ENCODE measurements at regions not wholly inside any gene's neighbourhood (a gene's known extent, or its start where the extent isn't known, plus 50 kb on each side); places are given as distances from the start of the nearest gene placed in this dataset.

- no peaks in the 10 kb centered on the region for H3K36me3 ChIP-seq (ENCODE audit: control insufficient read depth, insufficient read depth, low read length)
- no peak overlapping the region for H3K27ac ChIP-seq (ENCODE audit: insufficient read depth, low read depth, low read length, poor library complexity, severe bottlenecking)
- H3K9me3 ChIP-seq (ENCODE audit: control insufficient read depth, low read length): no peaks in the 10 kb centered on the region
- WGBS, 2 experiments: 91 to 93% methylated on average over 6 of the region's 6 CpGs
- H3K4me1 ChIP-seq (ENCODE audit: control insufficient read depth, insufficient read depth, low read length): no peaks in the 10 kb centered on the region
- no peaks in the 10 kb centered on the region for H3K27me3 ChIP-seq (ENCODE audit: control insufficient read depth, insufficient read depth, low read length, poor library complexity, severe bottlenecking)
- no peak overlapping the region for H3K4me3 ChIP-seq (ENCODE audit: insufficient read depth, low read depth, low read length)
Observed at GRCh38 chr7:24063721-24064120, 220.3 kb upstream of the NPY start.

- WGBS, 2 experiments: 93 to 95% methylated on average over 3 of the region's 3 CpGs
Observed at GRCh38 chr7:24069751-24070150, 214.2 kb upstream of the NPY start.

GRCh38 chr7:24073651-24074420 lies 210.2 kb upstream of the NPY start:
- no peaks in the 10 kb centered on the region for H3K9me3 ChIP-seq (ENCODE audit: control insufficient read depth, low read length)
- H3K4me1 ChIP-seq (ENCODE audit: control insufficient read depth, insufficient read depth, low read length): no peaks in the 10 kb centered on the region
- H3K36me3 ChIP-seq (ENCODE audit: control insufficient read depth, insufficient read depth, low read length): no peaks in the 10 kb centered on the region
- WGBS, 2 experiments: 85 to 86% methylated on average over 9 of the region's 9 CpGs
- H3K27ac ChIP-seq (ENCODE audit: insufficient read depth, low read depth, low read length, poor library complexity, severe bottlenecking): no peak overlapping the region
- H3K27me3 ChIP-seq (ENCODE audit: control insufficient read depth, insufficient read depth, low read length, poor library complexity, severe bottlenecking): no peaks in the 10 kb centered on the region
- no peak overlapping the region for H3K4me3 ChIP-seq (ENCODE audit: insufficient read depth, low read depth, low read length)

More at GRCh38 chr7:24069751-24070150, 214.2 kb upstream of the NPY start:
- H3K27ac ChIP-seq (ENCODE audit: insufficient read depth, low read depth, low read length, poor library complexity, severe bottlenecking): no peak overlapping the region
- no peaks in the 10 kb centered on the region for H3K27me3 ChIP-seq (ENCODE audit: control insufficient read depth, insufficient read depth, low read length, poor library complexity, severe bottlenecking)
- no peak overlapping the region for H3K4me3 ChIP-seq (ENCODE audit: insufficient read depth, low read depth, low read length)
- H3K36me3 ChIP-seq (ENCODE audit: control insufficient read depth, insufficient read depth, low read length): no peaks in the 10 kb centered on the region
- H3K4me1 ChIP-seq (ENCODE audit: control insufficient read depth, insufficient read depth, low read length): no peaks in the 10 kb centered on the region
- H3K9me3 ChIP-seq (ENCODE audit: control insufficient read depth, low read length): no peaks in the 10 kb centered on the region

GRCh38 chr7:24075426-24075810 lies 208.6 kb upstream of the NPY start:
- H3K4me1 ChIP-seq (ENCODE audit: control insufficient read depth, insufficient read depth, low read length): no peaks in the 10 kb centered on the region
- H3K27me3 ChIP-seq (ENCODE audit: control insufficient read depth, insufficient read depth, low read length, poor library complexity, severe bottlenecking): no peaks in the 10 kb centered on the region
- 80% methylated on average over 1 of the region's 1 CpG; no CpG with 5 or more reads in 1 of the 2 experiments for WGBS, 2 experiments
- H3K36me3 ChIP-seq (ENCODE audit: control insufficient read depth, insufficient read depth, low read length): no peaks in the 10 kb centered on the region
- no peak overlapping the region for H3K27ac ChIP-seq (ENCODE audit: insufficient read depth, low read depth, low read length, poor library complexity, severe bottlenecking)
- no peak overlapping the region for H3K4me3 ChIP-seq (ENCODE audit: insufficient read depth, low read depth, low read length)
- no peaks in the 10 kb centered on the region for H3K9me3 ChIP-seq (ENCODE audit: control insufficient read depth, low read length)

- Histone ChIP-seq H3K4me1 (ENCODE audit: control insufficient read depth, insufficient read depth, low read length) (no peaks in the 10 kb centered on the region), H3K36me3 (ENCODE audit: control insufficient read depth, insufficient read depth, low read length) (peaks cover 3% of the 10 kb centered on the region), H3K4me3 (ENCODE audit: insufficient read depth, low read depth, low read length) (no peak overlapping the region), H3K27ac (ENCODE audit: insufficient read depth, low read depth, low read length, poor library complexity, severe bottlenecking) (no peak overlapping the region), H3K9me3 (ENCODE audit: control insufficient read depth, low read length) (no peaks in the 10 kb centered on the region), H3K27me3 (ENCODE audit: control insufficient read depth, insufficient read depth, low read length, poor library complexity, severe bottlenecking) (no peaks in the 10 kb centered on the region)
- 87 to 94% methylated on average over 2 of the region's 2 CpGs for WGBS, 2 experiments
Observed at GRCh38 chr7:24082826-24083225, 201.2 kb upstream of the NPY start.

- Histone ChIP-seq H3K9me3 (ENCODE audit: control insufficient read depth, low read length) (no peaks in the 10 kb centered on the region), H3K27ac (ENCODE audit: insufficient read depth, low read depth, low read length, poor library complexity, severe bottlenecking) (no peak overlapping the region), H3K4me1 (ENCODE audit: control insufficient read depth, insufficient read depth, low read length) (no peaks in the 10 kb centered on the region), H3K27me3 (ENCODE audit: control insufficient read depth, insufficient read depth, low read length, poor library complexity, severe bottlenecking) (no peaks in the 10 kb centered on the region), H3K36me3 (ENCODE audit: control insufficient read depth, insufficient read depth, low read length) (no peaks in the 10 kb centered on the region), H3K4me3 (ENCODE audit: insufficient read depth, low read depth, low read length) (no peak overlapping the region)
Observed at GRCh38 chr7:24102988-24103387, 181.0 kb upstream of the NPY start.

GRCh38 chr7:24108906-24109376 lies 175.0 kb upstream of the NPY start:
- Histone ChIP-seq H3K27me3 (ENCODE audit: control insufficient read depth, insufficient read depth, low read length, poor library complexity, severe bottlenecking) (no peaks in the 10 kb centered on the region), H3K9me3 (ENCODE audit: control insufficient read depth, low read length) (no peaks in the 10 kb centered on the region), H3K27ac (ENCODE audit: insufficient read depth, low read depth, low read length, poor library complexity, severe bottlenecking) (no peak overlapping the region), H3K4me1 (ENCODE audit: control insufficient read depth, insufficient read depth, low read length) (no peaks in the 10 kb centered on the region), H3K4me3 (ENCODE audit: insufficient read depth, low read depth, low read length) (no peak overlapping the region), H3K36me3 (ENCODE audit: control insufficient read depth, insufficient read depth, low read length) (no peaks in the 10 kb centered on the region)
- WGBS, 2 experiments: 84 to 86% methylated on average over 1 of the region's 1 CpG

GRCh38 chr7:24110056-24110455 lies 173.9 kb upstream of the NPY start:
- WGBS, 2 experiments: 90 to 94% methylated on average over 2 of the region's 2 CpGs
- H3K4me3 ChIP-seq (ENCODE audit: insufficient read depth, low read depth, low read length): no peak overlapping the region
- no peak overlapping the region for H3K27ac ChIP-seq (ENCODE audit: insufficient read depth, low read depth, low read length, poor library complexity, severe bottlenecking)
- no peaks in the 10 kb centered on the region for H3K4me1 ChIP-seq (ENCODE audit: control insufficient read depth, insufficient read depth, low read length)
- no peaks in the 10 kb centered on the region for H3K9me3 ChIP-seq (ENCODE audit: control insufficient read depth, low read length)
- no peaks in the 10 kb centered on the region for H3K36me3 ChIP-seq (ENCODE audit: control insufficient read depth, insufficient read depth, low read length)
- H3K27me3 ChIP-seq (ENCODE audit: control insufficient read depth, insufficient read depth, low read length, poor library complexity, severe bottlenecking): no peaks in the 10 kb centered on the region

GRCh38 chr7:24113506-24113905 lies 170.5 kb upstream of the NPY start:
- 96% methylated on average over 7 of the region's 7 CpGs for WGBS, 2 experiments
- Histone ChIP-seq H3K9me3 (ENCODE audit: control insufficient read depth, low read length) (no peaks in the 10 kb centered on the region), H3K4me3 (ENCODE audit: insufficient read depth, low read depth, low read length) (no peak overlapping the region), H3K27me3 (ENCODE audit: control insufficient read depth, insufficient read depth, low read length, poor library complexity, severe bottlenecking) (no peaks in the 10 kb centered on the region), H3K27ac (ENCODE audit: insufficient read depth, low read depth, low read length, poor library complexity, severe bottlenecking) (no peak overlapping the region), H3K36me3 (ENCODE audit: control insufficient read depth, insufficient read depth, low read length) (no peaks in the 10 kb centered on the region), H3K4me1 (ENCODE audit: control insufficient read depth, insufficient read depth, low read length) (no peaks in the 10 kb centered on the region)

GRCh38 chr7:24115661-24116060 lies 168.3 kb upstream of the NPY start:
- H3K9me3 ChIP-seq (ENCODE audit: control insufficient read depth, low read length): no peaks in the 10 kb centered on the region
- H3K36me3 ChIP-seq (ENCODE audit: control insufficient read depth, insufficient read depth, low read length): no peaks in the 10 kb centered on the region
- H3K4me1 ChIP-seq (ENCODE audit: control insufficient read depth, insufficient read depth, low read length): no peaks in the 10 kb centered on the region
- 96 to 97% methylated on average over 3 of the region's 3 CpGs for WGBS, 2 experiments
- no peak overlapping the region for H3K27ac ChIP-seq (ENCODE audit: insufficient read depth, low read depth, low read length, poor library complexity, severe bottlenecking)
- H3K4me3 ChIP-seq (ENCODE audit: insufficient read depth, low read depth, low read length): no peak overlapping the region
- H3K27me3 ChIP-seq (ENCODE audit: control insufficient read depth, insufficient read depth, low read length, poor library complexity, severe bottlenecking): no peaks in the 10 kb centered on the region

Measured in ectodermal cell (in vitro differentiated cells).